Peyer's patch (tissue), 4 donors: ENCODE measurements at regions not wholly inside any gene's neighbourhood (a gene's known extent, or its start where the extent isn't known, plus 50 kb on each side); places are given as distances from the start of the nearest gene placed in this dataset.

ENCODE experiments used
- POLR2A ChIP-seq, 2 donors: fragments of 450-650 bp; IDR thresholded peaks; one replicate each; pipeline ENCODE4 v1.5.1; 2017; ENCODE audit warnings: antibody characterized with exemption in 2 of 2, mild to moderate bottlenecking in 2 of 2, moderate library complexity in 2 of 2
- TF ChIP-seq, protein P1 (sequence below), 6 experiments: fragments of 450-650 bp in 4 of 6; fragments of 200-600 bp in 2 of 6; sonication (generic) in 1 of 6; IDR thresholded peaks; one replicate each; pipeline ENCODE4 v1.5.1; 2017 to 2019; ENCODE audit warnings: antibody characterized with exemption in 6 of 6, mild to moderate bottlenecking in 3 of 6, moderate library complexity in 1 of 6

DNA sequence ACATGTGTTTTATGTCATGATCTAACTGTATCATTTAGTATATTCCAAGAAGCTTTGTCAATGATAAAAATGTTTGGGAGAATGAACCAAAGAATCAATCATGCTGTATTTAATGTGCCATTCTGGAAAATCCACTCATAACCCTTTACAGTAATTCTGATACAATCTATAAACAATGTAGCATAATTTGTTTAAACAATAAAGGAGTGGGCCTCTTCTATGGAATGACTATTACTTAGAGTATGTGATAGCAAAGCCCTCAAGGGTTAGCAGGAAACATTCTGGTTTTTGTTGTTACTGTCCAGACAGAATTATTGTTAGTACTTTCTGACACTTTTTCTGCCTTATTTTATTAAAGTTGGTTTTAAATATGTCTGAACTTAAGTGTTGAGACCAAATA lies 1073.1 kb downstream of the SLITRK5 start:
- TF ChIP-seq, protein P1, sequence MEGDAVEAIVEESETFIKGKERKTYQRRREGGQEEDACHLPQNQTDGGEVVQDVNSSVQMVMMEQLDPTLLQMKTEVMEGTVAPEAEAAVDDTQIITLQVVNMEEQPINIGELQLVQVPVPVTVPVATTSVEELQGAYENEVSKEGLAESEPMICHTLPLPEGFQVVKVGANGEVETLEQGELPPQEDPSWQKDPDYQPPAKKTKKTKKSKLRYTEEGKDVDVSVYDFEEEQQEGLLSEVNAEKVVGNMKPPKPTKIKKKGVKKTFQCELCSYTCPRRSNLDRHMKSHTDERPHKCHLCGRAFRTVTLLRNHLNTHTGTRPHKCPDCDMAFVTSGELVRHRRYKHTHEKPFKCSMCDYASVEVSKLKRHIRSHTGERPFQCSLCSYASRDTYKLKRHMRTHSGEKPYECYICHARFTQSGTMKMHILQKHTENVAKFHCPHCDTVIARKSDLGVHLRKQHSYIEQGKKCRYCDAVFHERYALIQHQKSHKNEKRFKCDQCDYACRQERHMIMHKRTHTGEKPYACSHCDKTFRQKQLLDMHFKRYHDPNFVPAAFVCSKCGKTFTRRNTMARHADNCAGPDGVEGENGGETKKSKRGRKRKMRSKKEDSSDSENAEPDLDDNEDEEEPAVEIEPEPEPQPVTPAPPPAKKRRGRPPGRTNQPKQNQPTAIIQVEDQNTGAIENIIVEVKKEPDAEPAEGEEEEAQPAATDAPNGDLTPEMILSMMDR (IDR thresholded peaks at IDR 0.05), result no peak
- no peak for TF ChIP-seq POLR2A (IDR thresholded peaks at IDR 0.05)
